Right atrium auricular region (tissue), 2 donors: ENCODE measurements at regions not wholly inside any gene's neighbourhood (a gene's known extent, or its start where the extent isn't known, plus 50 kb on each side); places are given as distances from the start of the nearest gene placed in this dataset.

ENCODE experiments used
- DNase-seq: peaks from one replicate; pipeline ENCODE4 v3.0.0-alpha.2; 2019; ENCODE audit warnings: low spot score
- H3K27ac ChIP-seq, 2 donors: fragments of 200-600 bp; sonication (generic); 1 replicate in 1 of 2; 2 replicates in 1 of 2; pipeline ENCODE4 v1.5.1; 2016 to 2019
- H3K27me3 ChIP-seq, 2 donors: fragments of 200-600 bp; sonication (generic); one replicate each; pipeline versions ENCODE4 v1.5.1 to v1.6.0; 2017 to 2019
- H3K36me3 ChIP-seq: fragments of 200-600 bp; sonication (generic); one replicate; pipeline ENCODE4 v1.5.1; 2016
- H3K4me1 ChIP-seq, 2 donors: fragments of 200-600 bp; sonication (generic); one replicate each; pipeline versions ENCODE4 v1.5.1 to v1.6.0; 2017 to 2019
- H3K4me3 ChIP-seq, 2 donors: fragments of 200-600 bp; sonication (generic); 1 replicate in 1 of 2; 2 replicates in 1 of 2; pipeline ENCODE4 v1.5.1; 2017 to 2019; ENCODE audit warnings: mild to moderate bottlenecking in 1 of 2, moderate library complexity in 1 of 2
- H3K9me3 ChIP-seq, 2 donors: fragments of 200-600 bp; sonication (generic); one replicate each; pipeline ENCODE4 v1.5.1; 2019
- CTCF ChIP-seq, 2 donors: fragments of 200-600 bp; sonication (generic); IDR thresholded peaks; one replicate each; pipeline ENCODE4 v1.5.1; 2019; ENCODE audit warnings: antibody characterized with exemption in 2 of 2

GRCh38 chr14:104421892-104422828 is 157.4 kb upstream of the C14orf180 start:
- no peak overlapping the region for H3K4me3 ChIP-seq
- no peak overlapping the region for H3K27ac ChIP-seq
- H3K4me1 ChIP-seq = peaks cover 0 to 9% of the 10 kb centered on the region in 2 donors
- H3K27me3 ChIP-seq = no peaks in the 10 kb centered on the region
- no peaks in the 10 kb centered on the region for H3K36me3 ChIP-seq
- TF ChIP-seq CTCF (IDR thresholded peaks at IDR 0.05) = no peak
- peak; percentile 40 for DNase-seq
- H3K9me3 ChIP-seq = no peaks in the 10 kb centered on the region

- Histone ChIP-seq H3K27ac (no peak overlapping the region), H3K9me3 (no peaks in the 10 kb centered on the region), H3K4me3 (no peak overlapping the region), H3K27me3 (no peaks in the 10 kb centered on the region), H3K36me3 (no peaks in the 10 kb centered on the region), H3K4me1 (peaks cover 0 to 9% of the 10 kb centered on the region in 2 donors)
- no peak for TF ChIP-seq CTCF (IDR thresholded peaks at IDR 0.05)
- DNase-seq = peak; percentile 43
Measured at GRCh38 chr14:104422837-104423681, 156.5 kb upstream of the C14orf180 start.

- no peaks in the 10 kb centered on the region for H3K27me3 ChIP-seq
- no peak overlapping the region for H3K27ac ChIP-seq
- peak; percentile 50 for DNase-seq
- H3K4me1 ChIP-seq = peaks cover 0 to 9% of the 10 kb centered on the region in 2 donors
- H3K9me3 ChIP-seq = no peaks in the 10 kb centered on the region
- no peak for TF ChIP-seq CTCF (IDR thresholded peaks at IDR 0.05)
- H3K4me3 ChIP-seq = no peak overlapping the region
- no peaks in the 10 kb centered on the region for H3K36me3 ChIP-seq
Measured at GRCh38 chr14:104423701-104424405, 155.7 kb upstream of the C14orf180 start.

- Histone ChIP-seq H3K36me3 (no peaks in the 10 kb centered on the region), H3K27me3 (no peaks in the 10 kb centered on the region), H3K4me3 (no peak overlapping the region), H3K9me3 (no peaks in the 10 kb centered on the region), H3K27ac (no peak overlapping the region), H3K4me1 (peaks cover 0 to 9% of the 10 kb centered on the region in 2 donors)
- peak; percentile 53 for DNase-seq
- TF ChIP-seq CTCF (IDR thresholded peaks at IDR 0.05) = no peak
Measured at GRCh38 chr14:104424406-104425072, 155.0 kb upstream of the C14orf180 start.

- no peak for TF ChIP-seq CTCF (IDR thresholded peaks at IDR 0.05)
- no peak overlapping the region for H3K27ac ChIP-seq
- H3K27me3 ChIP-seq = no peaks in the 10 kb centered on the region
- no peaks in the 10 kb centered on the region for H3K9me3 ChIP-seq
- H3K4me3 ChIP-seq = no peak overlapping the region
- peaks cover 0 to 9% of the 10 kb centered on the region in 2 donors for H3K4me1 ChIP-seq
- no peaks in the 10 kb centered on the region for H3K36me3 ChIP-seq
- no peak for DNase-seq
Measured at GRCh38 chr14:104425171-104425681, 154.3 kb upstream of the C14orf180 start.
